ENCODE measurements at regions not wholly inside any gene's neighbourhood (a gene's known extent, or its start where the extent isn't known, plus 50 kb on each side); places are given as distances from the start of the nearest gene placed in this dataset.

- peak in 2 of 4 experiments; percentile 2 to 18 for DNase-seq
Observed at GRCh38 chr16:86664522-86665318, 86.4 kb downstream of the FOXL1 start.

DNA sequence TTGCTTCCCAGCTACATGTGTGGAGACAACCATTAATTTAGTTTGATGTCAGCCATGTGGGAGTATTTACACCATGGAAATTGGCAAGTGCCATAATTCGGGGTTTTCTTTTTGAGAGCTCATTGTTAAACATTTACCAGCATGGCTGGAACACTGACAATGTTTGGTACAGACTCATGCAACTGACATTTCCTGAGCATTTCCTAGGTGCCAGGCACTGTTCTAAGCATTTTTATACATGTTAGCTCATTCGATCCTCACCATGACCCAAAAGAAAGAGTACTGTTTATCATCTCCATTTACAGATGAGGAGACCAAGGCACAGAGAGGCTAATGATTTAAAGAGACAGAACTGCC lies 86.9 kb downstream of the FOXL1 start:
- DNase-seq: no peak

GRCh38 chr16:86665929-86666328 lies 87.6 kb downstream of the FOXL1 start:
- no peak for DNase-seq

DNA sequence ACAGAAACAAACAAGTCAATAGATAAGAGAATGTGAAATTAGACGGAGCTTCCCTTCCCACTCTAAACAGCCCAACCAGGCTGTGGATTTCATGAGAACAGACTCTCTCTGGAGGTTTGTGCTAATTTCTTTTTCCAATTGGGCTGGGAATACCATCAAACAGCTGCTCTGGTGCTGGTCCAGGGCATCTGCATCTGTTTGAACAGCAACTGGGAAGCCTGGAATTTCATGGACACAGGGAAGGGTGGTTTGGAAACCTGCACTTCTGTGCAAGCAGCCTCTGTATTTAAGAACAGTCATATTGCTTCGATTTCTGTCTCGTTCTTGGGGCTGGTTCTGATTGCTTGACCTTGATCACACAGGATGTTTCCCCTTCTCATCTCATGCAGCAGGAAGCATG lies 88.7 kb downstream of the FOXL1 start:
- no peak for DNase-seq

- no peak for DNase-seq
Observed at GRCh38 chr16:86668136-86668910, 90.0 kb downstream of the FOXL1 start.

DNA sequence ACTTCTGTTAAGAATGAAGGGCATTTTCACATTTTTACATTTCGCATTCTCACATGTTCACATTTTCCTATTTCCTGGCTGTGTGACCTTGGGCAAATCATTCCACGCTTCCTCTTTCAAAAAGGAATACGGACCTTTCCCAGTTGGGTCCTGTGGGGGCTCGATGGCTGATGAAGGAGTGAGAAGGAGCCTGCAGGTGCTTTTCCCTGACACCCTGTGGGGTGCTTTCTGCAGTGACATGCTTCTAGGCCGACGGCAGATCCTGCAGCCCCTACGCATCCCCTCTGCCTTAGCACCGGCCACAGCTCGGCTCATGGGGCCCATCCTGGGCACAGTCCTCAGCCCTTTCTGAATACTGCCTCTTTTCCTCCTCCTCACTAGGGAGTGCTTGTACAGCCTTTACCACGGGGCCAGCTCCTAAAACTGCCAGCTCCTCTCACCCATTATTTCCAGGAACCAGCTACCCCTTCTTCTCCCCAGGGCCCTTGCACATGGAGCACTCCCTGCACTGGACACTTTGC lies 91.0 kb downstream of the FOXL1 start:
- DNase-seq: no peak

DNA sequence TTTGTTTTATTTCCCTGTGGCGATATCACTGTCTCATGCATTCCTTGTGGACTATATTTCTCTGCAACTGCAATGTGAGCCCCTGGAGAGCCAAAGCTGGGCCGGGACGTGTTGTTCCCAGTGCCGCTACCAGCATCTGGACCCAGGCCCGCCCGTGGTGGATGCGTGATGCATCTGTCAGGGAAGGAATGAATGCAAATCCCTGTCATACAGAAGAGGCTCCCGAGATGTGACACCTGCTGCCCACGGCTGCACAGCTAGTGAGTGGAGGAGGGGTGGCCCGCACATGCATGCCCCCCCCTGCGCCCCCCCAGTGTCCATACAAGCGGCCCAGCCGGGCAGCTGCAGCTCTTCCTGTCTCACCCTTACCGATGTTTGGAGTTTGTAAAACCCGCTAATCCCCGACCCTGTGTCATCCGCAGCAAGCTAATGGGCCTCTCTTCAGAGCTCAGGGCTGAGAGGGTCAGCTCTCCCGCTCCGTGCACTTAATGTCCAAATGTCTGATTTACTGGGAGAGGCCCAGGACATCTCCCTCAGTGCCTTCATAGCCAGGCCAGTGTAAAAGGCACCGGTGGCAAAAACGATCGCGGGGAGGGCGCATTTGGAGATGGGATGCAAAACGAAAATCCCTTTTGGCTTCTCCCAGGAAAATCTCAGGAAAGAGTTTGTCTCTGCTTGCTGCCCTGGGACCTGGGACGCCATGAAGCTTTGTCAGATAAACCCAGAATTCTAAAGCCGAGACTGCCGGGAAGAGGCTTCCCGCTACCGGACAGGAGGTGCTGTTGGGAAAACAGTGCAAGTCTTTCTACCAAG lies 91.8 kb downstream of the FOXL1 start:
- DNase-seq: no peak

DNA sequence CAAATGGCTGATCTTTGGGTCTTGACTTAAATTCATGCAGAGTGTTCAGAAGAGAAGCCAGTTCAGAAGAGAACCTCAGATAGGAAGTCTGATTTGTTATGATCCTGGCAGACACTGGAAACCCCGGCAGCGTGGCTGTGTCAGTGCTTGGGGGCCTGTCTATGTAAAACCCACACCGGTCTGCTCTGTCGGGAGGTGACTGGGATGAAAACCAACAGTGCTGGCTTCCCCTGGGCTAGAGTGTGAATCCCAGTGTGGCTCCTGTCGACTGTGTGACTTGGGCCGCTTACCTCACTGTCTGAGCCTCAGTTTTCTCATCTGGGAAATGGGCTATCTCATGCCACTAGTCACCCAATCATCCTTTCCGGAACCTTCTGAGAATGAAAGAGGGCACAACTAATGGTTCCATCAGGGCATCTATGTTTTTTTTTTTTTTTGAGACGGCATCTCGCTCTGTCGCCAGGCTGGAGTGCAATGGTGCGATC lies 92.4 kb downstream of the FOXL1 start:
- DNase-seq: no peak

- DNase-seq: no peak
Observed at GRCh38 chr16:86671486-86672178, 93.3 kb downstream of the FOXL1 start.

DNA sequence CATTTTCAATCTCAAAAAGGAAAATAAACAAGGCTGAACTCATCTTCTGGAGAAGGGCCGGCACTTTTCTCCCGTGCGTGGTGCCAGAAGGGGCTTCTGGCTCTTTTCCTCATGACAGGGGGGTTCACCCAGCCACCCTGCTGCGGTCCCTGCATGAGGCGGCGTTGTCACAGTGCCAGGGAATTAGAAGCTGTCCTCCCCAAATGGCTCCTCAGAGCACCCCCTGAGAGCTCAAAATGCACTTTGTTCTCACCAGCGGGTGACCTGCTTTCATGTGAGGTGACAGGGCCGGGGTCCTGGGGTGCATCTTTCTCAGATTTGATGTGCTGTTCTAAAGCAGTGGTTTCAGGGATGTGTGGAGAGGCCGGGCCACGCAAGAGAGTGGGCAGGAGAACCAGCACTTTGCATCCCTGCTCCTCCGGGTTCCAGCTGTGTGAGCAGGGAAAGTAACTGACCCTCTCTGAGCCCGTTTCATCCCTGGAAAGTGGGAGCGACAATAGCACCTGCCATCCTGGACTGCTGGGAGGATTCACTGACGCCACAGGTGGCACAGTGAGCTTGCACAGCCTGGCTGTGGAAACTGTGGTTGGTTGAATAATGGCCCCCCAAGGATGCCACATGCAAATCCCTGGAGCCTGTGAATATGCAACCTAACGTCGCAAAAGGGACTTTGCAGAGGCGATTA lies 94.0 kb downstream of the FOXL1 start:
- DNase-seq: no peak

- DNase-seq: no peak
Observed at GRCh38 chr16:86673090-86673955, 95.0 kb downstream of the FOXL1 start.

DNA sequence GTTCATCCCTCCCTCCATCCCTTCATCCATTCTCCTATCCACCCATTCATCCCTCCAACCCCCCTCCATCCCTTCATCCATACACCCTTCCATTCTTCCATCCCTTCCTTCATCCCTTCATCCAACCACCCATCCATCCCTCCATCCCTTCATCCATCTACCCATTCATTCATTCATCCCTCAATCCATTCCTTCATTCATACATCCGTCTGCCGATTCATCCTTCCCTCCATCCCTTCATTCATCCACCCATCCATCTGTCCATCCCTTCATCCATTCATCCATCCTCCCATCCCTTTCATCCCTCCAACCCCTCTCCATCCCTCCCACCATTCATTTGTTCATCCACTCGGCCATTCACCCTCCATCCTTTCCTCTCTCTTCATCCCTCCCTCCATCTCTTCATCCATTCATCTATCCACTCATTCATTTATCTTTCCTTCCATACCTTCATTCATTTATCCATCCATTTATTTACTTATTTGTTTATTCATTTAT lies 95.7 kb downstream of the FOXL1 start:
- DNase-seq: no peak

GRCh38 chr16:86676254-86676670 lies 97.9 kb downstream of the FOXL1 start:
- peak in 2 of 4 experiments; percentile 5 to 10 for DNase-seq

- no peak for DNase-seq
Observed at GRCh38 chr16:86679490-86679889, 101.1 kb downstream of the FOXL1 start.

GRCh38 chr16:86680162-86680561 lies 101.8 kb downstream of the FOXL1 start:
- DNase-seq: no peak

- DNase-seq: no peak
Observed at GRCh38 chr16:86680661-86681030, 102.3 kb downstream of the FOXL1 start.

GRCh38 chr16:86681031-86681756 lies 102.8 kb downstream of the FOXL1 start:
- no peak for DNase-seq

- DNase-seq: no peak
Observed at GRCh38 chr16:86681757-86682106, 103.4 kb downstream of the FOXL1 start.

DNA sequence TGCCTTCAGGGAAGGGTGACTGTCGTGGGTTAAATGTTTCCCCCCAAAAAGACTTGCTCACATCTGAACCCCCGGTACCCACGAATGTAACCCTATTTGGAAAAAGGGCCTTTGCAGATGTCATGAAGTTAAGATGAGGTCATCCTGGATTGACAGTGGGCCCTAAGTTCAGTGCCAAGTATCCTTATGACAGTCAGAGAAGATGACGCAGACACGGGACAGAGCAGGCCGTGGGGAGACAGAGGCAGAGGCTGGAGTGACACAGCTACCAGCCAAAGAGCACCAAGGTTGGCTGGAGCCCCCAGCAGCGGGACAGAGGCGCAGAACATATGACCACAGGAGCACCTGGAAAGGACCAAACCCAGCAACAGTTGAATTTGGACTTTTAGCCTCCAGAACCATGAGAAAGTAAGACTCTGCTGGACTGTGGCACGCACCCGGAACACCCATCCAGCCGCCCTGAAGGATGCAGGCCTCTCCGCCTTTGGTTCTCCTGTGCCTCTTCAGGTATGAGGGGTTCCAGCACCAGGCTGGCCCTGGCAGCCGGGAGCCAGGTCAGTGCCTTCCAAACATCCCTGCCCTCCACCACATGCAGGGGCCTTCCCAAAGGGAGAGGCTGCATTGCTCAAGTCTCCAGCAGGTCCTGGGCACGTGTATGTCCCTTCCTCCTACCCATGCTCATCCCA lies 104.0 kb downstream of the FOXL1 start:
- DNase-seq: no peak

Measured in suppressor macrophage (primary cell).